Type B pancreatic cell (in vitro differentiated cells): ENCODE measurements at regions not wholly inside any gene's neighbourhood (a gene's known extent, or its start where the extent isn't known, plus 50 kb on each side); places are given as distances from the start of the nearest gene placed in this dataset.

Experiments
- DNase-seq: peaks from one replicate; pipeline ENCODE4 v3.0.0; 2021; ENCODE audit warnings: mixed read lengths; ENCODE audit not compliant: unreplicated experiment; ENCODE audit errors: extremely low spot score
- H3K27ac Mint-ChIP-seq: 2 replicates; pipeline ENCODE4 v1.8.0; 2021; ENCODE audit warnings: mild to moderate bottlenecking, mixed read lengths
- H3K27me3 Mint-ChIP-seq: 2 replicates; pipeline ENCODE4 v1.8.0; 2021; ENCODE audit warnings: mixed read lengths
- H3K36me3 Mint-ChIP-seq: 2 replicates; pipeline ENCODE4 v1.8.0; 2021; ENCODE audit warnings: mixed read lengths
- H3K4me1 Mint-ChIP-seq: one replicate; pipeline ENCODE4 v1.8.0; 2021; ENCODE audit warnings: mixed read lengths; ENCODE audit not compliant: unreplicated experiment
- H3K4me3 Mint-ChIP-seq: 2 replicates; pipeline ENCODE4 v1.8.0; 2021; ENCODE audit warnings: mild to moderate bottlenecking, mixed read lengths
- H3K9me3 Mint-ChIP-seq: 2 replicates; pipeline ENCODE4 v1.8.0; 2021; ENCODE audit warnings: mixed read lengths
- CTCF ChIP-seq: fragments of 200-600 bp; sonication (generic); conservative IDR thresholded peaks from 2 replicates; pipeline ENCODE4 v1.5.0; 2021; ENCODE audit warnings: antibody characterized with exemption, mild to moderate bottlenecking

GRCh38 chr10:4535521-4535920 lies 290.5 kb upstream of the AKR1E2 start:
- Mint-ChIP-seq H3K4me1 (no peaks in the 10 kb centered on the region), H3K4me3 (no peak overlapping the region), H3K36me3 (peaks cover 8% of the 10 kb centered on the region), H3K27ac (no peak overlapping the region), H3K27me3 (no peaks in the 10 kb centered on the region), H3K9me3 (peaks cover 24% of the 10 kb centered on the region)
- DNase-seq = no peak
- no peak for TF ChIP-seq CTCF

GRCh38 chr10:4533621-4534020 lies 292.4 kb upstream of the AKR1E2 start:
- peaks cover 8% of the 10 kb centered on the region for H3K36me3 Mint-ChIP-seq
- no peak for DNase-seq
- no peak overlapping the region for H3K4me3 Mint-ChIP-seq
- no peaks in the 10 kb centered on the region for H3K27me3 Mint-ChIP-seq
- no peaks in the 10 kb centered on the region for H3K4me1 Mint-ChIP-seq
- TF ChIP-seq CTCF = no peak
- no peak overlapping the region for H3K27ac Mint-ChIP-seq
- H3K9me3 Mint-ChIP-seq = peaks cover 21% of the 10 kb centered on the region

- no peaks in the 10 kb centered on the region for H3K27me3 Mint-ChIP-seq
- no peak overlapping the region for H3K4me3 Mint-ChIP-seq
- no peaks in the 10 kb centered on the region for H3K4me1 Mint-ChIP-seq
- no peak for TF ChIP-seq CTCF
- peaks cover 18% of the 10 kb centered on the region for H3K9me3 Mint-ChIP-seq
- no peak for DNase-seq
- H3K27ac Mint-ChIP-seq = no peak overlapping the region
- H3K36me3 Mint-ChIP-seq = peaks cover 7% of the 10 kb centered on the region
These were observed 293.0 kb upstream of the AKR1E2 start for GRCh38 chr10:4532976-4533375.

GRCh38 chr10:4532467-4532866 lies 293.5 kb upstream of the AKR1E2 start:
- Mint-ChIP-seq H3K9me3 (peaks cover 12% of the 10 kb centered on the region), H3K27ac (no peak overlapping the region), H3K36me3 (peaks cover 4% of the 10 kb centered on the region), H3K4me1 (no peaks in the 10 kb centered on the region), H3K27me3 (no peaks in the 10 kb centered on the region), H3K4me3 (no peak overlapping the region)
- DNase-seq = no peak
- no peak for TF ChIP-seq CTCF

GRCh38 chr10:4532011-4532410 lies 294.0 kb upstream of the AKR1E2 start:
- no peak overlapping the region for H3K27ac Mint-ChIP-seq
- no peak for TF ChIP-seq CTCF
- peaks cover 11% of the 10 kb centered on the region for H3K9me3 Mint-ChIP-seq
- no peaks in the 10 kb centered on the region for H3K4me1 Mint-ChIP-seq
- H3K36me3 Mint-ChIP-seq = peaks cover 4% of the 10 kb centered on the region
- no peak overlapping the region for H3K4me3 Mint-ChIP-seq
- no peak for DNase-seq
- H3K27me3 Mint-ChIP-seq = no peaks in the 10 kb centered on the region

GRCh38 chr10:4529266-4529665 lies 296.7 kb upstream of the AKR1E2 start:
- H3K27ac Mint-ChIP-seq = no peak overlapping the region
- no peaks in the 10 kb centered on the region for H3K9me3 Mint-ChIP-seq
- no peak overlapping the region for H3K4me3 Mint-ChIP-seq
- H3K36me3 Mint-ChIP-seq = no peaks in the 10 kb centered on the region
- no peak for TF ChIP-seq CTCF
- no peaks in the 10 kb centered on the region for H3K27me3 Mint-ChIP-seq
- H3K4me1 Mint-ChIP-seq = peaks cover 5% of the 10 kb centered on the region
- DNase-seq = no peak
